AG04450 (cell line): ENCODE measurements at regions not wholly inside any gene's neighbourhood (a gene's known extent, or its start where the extent isn't known, plus 50 kb on each side); places are given as distances from the start of the nearest gene placed in this dataset.

Experiments
- CTCF ChIA-PET: fragments of 300-600, 350-600 bp; formaldehyde crosslinking; extraction: SDS; loops from one replicate; lab custom pipeline; 2022; ENCODE audit warnings: antibody characterized with exemption, inconsistent platforms; lab: Charles Lee
- POLR2A ChIA-PET: fragments of 350-600 bp; formaldehyde crosslinking; extraction: SDS; loops from one replicate; lab custom pipeline; 2021; ENCODE audit warnings: antibody characterized with exemption, inconsistent platforms; lab: Yijun Ruan, JAX
- DNase-seq: peaks from one replicate; pipeline ENCODE4 v3.0.0-alpha.2; 2011; ENCODE audit warnings: low read depth, low spot score
- H3K27ac ChIP-seq: one replicate; pipeline ENCODE4 v1.5.1; 2012; ENCODE audit warnings: low read depth, low read length, control low read depth
- H3K27me3 ChIP-seq: one replicate; pipeline ENCODE4 v1.6.0; 2012; ENCODE audit warnings: low read length; ENCODE audit not compliant: control insufficient read depth, insufficient read depth
- H3K4me3 ChIP-seq: 2 replicates; pipeline ENCODE4 v1.5.1; 2011; ENCODE audit warnings: mild to moderate bottlenecking, low read depth, low read length, control low read depth
- H3K9me3 ChIP-seq: 2 replicates; pipeline ENCODE4 v1.5.1; 2012; ENCODE audit warnings: low read length; ENCODE audit not compliant: control insufficient read depth, insufficient read depth
- CTCF ChIP-seq: IDR thresholded peaks from 2 replicates; pipeline ENCODE4 v1.5.1; 2011; ENCODE audit warnings: low read depth, low read length, control low read depth, inconsistent platforms

GRCh38 chr16:73852561-73852960 lies 444.1 kb upstream of the PSMD7 start:
- DNase-seq, result no peak
- no peak overlapping the region for H3K27ac ChIP-seq
- TF ChIP-seq CTCF, result no peak
- H3K4me3 ChIP-seq, result no peak overlapping the region
- H3K9me3 ChIP-seq, result no peaks in the 10 kb centered on the region
- no peaks in the 10 kb centered on the region for H3K27me3 ChIP-seq
- POLR2A ChIA-PET, result no interaction called here
- CTCF ChIA-PET, result no interaction called here

GRCh38 chr16:73848993-73849392 lies 447.6 kb upstream of the PSMD7 start:
- H3K9me3 ChIP-seq, result no peaks in the 10 kb centered on the region
- POLR2A ChIA-PET, result no interaction called here
- no peak for TF ChIP-seq CTCF
- DNase-seq, result no peak
- CTCF ChIA-PET, result no interaction called here
- H3K27me3 ChIP-seq, result no peaks in the 10 kb centered on the region
- no peak overlapping the region for H3K4me3 ChIP-seq
- H3K27ac ChIP-seq, result no peak overlapping the region

- no peak overlapping the region for H3K27ac ChIP-seq
- H3K9me3 ChIP-seq, result no peaks in the 10 kb centered on the region
- DNase-seq, result no peak
- no peak overlapping the region for H3K4me3 ChIP-seq
- H3K27me3 ChIP-seq, result no peaks in the 10 kb centered on the region
- no peak for TF ChIP-seq CTCF
- ChIA-PET POLR2A (no interaction called here), CTCF (no interaction called here)
Observed at GRCh38 chr16:73847090-73847489, 449.5 kb upstream of the PSMD7 start.

GRCh38 chr16:73846356-73846755 lies 450.3 kb upstream of the PSMD7 start:
- no peak for TF ChIP-seq CTCF
- Histone ChIP-seq H3K27me3 (no peaks in the 10 kb centered on the region), H3K9me3 (no peaks in the 10 kb centered on the region), H3K27ac (no peak overlapping the region), H3K4me3 (no peak overlapping the region)
- CTCF ChIA-PET, result no interaction called here
- POLR2A ChIA-PET, result no interaction called here
- no peak for DNase-seq

GRCh38 chr16:73846007-73846330 lies 450.6 kb upstream of the PSMD7 start:
- POLR2A ChIA-PET, result no interaction called here
- CTCF ChIA-PET, result no interaction called here
- Histone ChIP-seq H3K27ac (no peak overlapping the region), H3K9me3 (no peaks in the 10 kb centered on the region), H3K4me3 (no peak overlapping the region), H3K27me3 (no peaks in the 10 kb centered on the region)
- no peak for DNase-seq
- TF ChIP-seq CTCF, result no peak
